PC-3 (cell line): ENCODE measurements at regions not wholly inside any gene's neighbourhood (a gene's known extent, or its start where the extent isn't known, plus 50 kb on each side); places are given as distances from the start of the nearest gene placed in this dataset.
A peak's percentile ranks its signal among the peaks of the same experiment; 100 is the strongest.
"Not testable (repeated sequence)": the region's sequence is repeated elsewhere in the genome, so short reads cannot be mapped to it uniquely, and the experiment has no call there.

Experiments used
- ATAC-seq: fragments of 200-7000 bp; cut with Tn5 transposase; 2 replicates; pipeline ENCODE4 v1.9.1; 2020; ENCODE audit warnings: mild to moderate bottlenecking, moderate library complexity
- BruUV-seq: library from RNA; stranded (reverse); fragments of 400-500 nt; replicated peaks from 2 replicates; lab custom pipeline; 2021; lab: Mats Ljungman, UMichigan
- CTCF ChIA-PET: fragments of 300-600 bp; sonication (Branson Sonifier 250); formaldehyde crosslinking; loops from one replicate; lab custom pipeline; 2022; ENCODE audit warnings: antibody characterized with exemption; lab: Charles Lee
- POLR2A ChIA-PET: fragments of 300-600 bp; sonication (Branson Sonifier 250); formaldehyde crosslinking; loops from one replicate; lab custom pipeline; 2022; ENCODE audit warnings: antibody characterized with exemption; ENCODE audit not compliant: unreplicated experiment; lab: Charles Lee
- DNase-seq: peaks from one replicate; pipeline ENCODE4 v3.0.0-alpha.2; 2015
- H2AFZ ChIP-seq: fragments of 300-600 bp; sonication (generic); 2 replicates; pipeline ENCODE4 v1.6.0; 2016; ENCODE audit warnings: antibody characterized with exemption, low read length
- H3F3A ChIP-seq: fragments of 300-600 bp; sonication (generic); one replicate; pipeline ENCODE4 v1.6.0; 2017; ENCODE audit warnings: antibody characterized with exemption, low read length, control low read depth, mild to moderate bottlenecking; ENCODE audit not compliant: unreplicated experiment
- H3K27ac ChIP-seq: fragments of 300-600 bp; sonication (generic); 2 replicates; pipeline ENCODE4 v1.5.1; 2016; ENCODE audit warnings: mild to moderate bottlenecking, low read length
- H3K27me3 ChIP-seq: fragments of 300-600 bp; sonication (generic); 2 replicates; pipeline ENCODE4 v1.6.1; 2016; ENCODE audit warnings: low read length, mixed read lengths
- H3K36me3 ChIP-seq: fragments of 300-600 bp; sonication (generic); 2 replicates; pipeline ENCODE4 v1.6.1; 2016; ENCODE audit warnings: low read depth, mixed run types, low read length, mixed read lengths
- H3K4me1 ChIP-seq: fragments of 300-600 bp; sonication (generic); 2 replicates; pipeline ENCODE4 v1.5.1; 2016; ENCODE audit warnings: low read length; ENCODE audit not compliant: insufficient read depth
- H3K4me2 ChIP-seq: fragments of 300-600 bp; sonication (generic); 2 replicates; pipeline ENCODE4 v1.6.0; 2016; ENCODE audit warnings: low read length
- H3K4me3 ChIP-seq: fragments of 300-600 bp; sonication (generic); 2 replicates; pipeline ENCODE4 v1.5.1; 2016; ENCODE audit warnings: mild to moderate bottlenecking, low read length, mixed read lengths
- H3K79me2 ChIP-seq: fragments of 300-600 bp; sonication (generic); 2 replicates; pipeline ENCODE4 v1.6.1; 2017; ENCODE audit warnings: low read length, mixed read lengths
- H3K9ac ChIP-seq: fragments of 300-600 bp; sonication (generic); 2 replicates; pipeline ENCODE4 v1.6.0; 2016; ENCODE audit warnings: mild to moderate bottlenecking, low read length
- H3K9me2 ChIP-seq: fragments of 300-600 bp; sonication (generic); replicated peaks from 2 replicates; pipeline ENCODE4 v1.6.1; 2016; ENCODE audit warnings: mixed run types, low read length, mixed read lengths
- H3K9me3 ChIP-seq: fragments of 300-600 bp; sonication (generic); 2 replicates; pipeline ENCODE4 v1.6.1; 2016; ENCODE audit warnings: low read length, mixed read lengths
- H4K20me1 ChIP-seq: fragments of 300-600 bp; sonication (generic); 2 replicates; pipeline ENCODE4 v1.6.1; 2016; ENCODE audit warnings: low read length, mixed read lengths
- EZH2 ChIP-seq: fragments of 300-600 bp; sonication (generic); IDR thresholded peaks from one replicate; pipeline ENCODE4 v1.6.1; 2017; ENCODE audit warnings: antibody characterized with exemption, mild to moderate bottlenecking, low read length; ENCODE audit not compliant: unreplicated experiment
- EZH2phosphoT487 ChIP-seq: fragments of 300-600 bp; sonication (generic); IDR thresholded peaks from 2 replicates; pipeline ENCODE4 v1.6.1; 2018; ENCODE audit warnings: mild to moderate bottlenecking, antibody characterized with exemption, low read length, borderline replicate concordance
- intact Hi-C: fragments of 100-400 bp; cut with micrococcal nuclease; formaldehyde crosslinking; loops from 2 replicates; pipeline ENCODE4 v1.9.0; 2023
- TF ChIP-seq, protein P1 (sequence below): fragments of 300-600 bp; sonication (generic); conservative IDR thresholded peaks from 2 replicates; pipeline ENCODE4 v1.5.1; 2017; ENCODE audit warnings: antibody characterized with exemption, low read depth, mild to moderate bottlenecking, low read length

DNA sequence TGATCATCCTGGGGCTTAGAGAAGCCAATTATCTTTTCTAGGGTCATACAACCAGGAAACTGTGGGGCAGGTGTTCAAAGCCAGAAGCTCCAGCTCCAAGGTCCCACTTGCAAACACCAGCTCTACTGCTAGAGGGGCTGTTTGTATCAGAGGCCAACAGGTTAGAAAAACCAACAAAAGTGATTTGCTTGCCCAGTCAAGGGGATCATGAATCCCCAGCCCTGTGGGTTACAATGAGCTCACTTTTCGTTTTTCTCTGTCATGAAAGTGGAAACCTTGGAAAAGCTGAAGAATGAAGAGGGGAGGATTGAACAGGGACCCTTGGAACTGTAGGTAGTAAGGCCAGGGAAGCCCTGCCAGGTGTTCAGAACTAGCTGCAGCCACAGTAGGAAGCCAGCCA, 119.2 kb downstream of the SPP2 start:
- H4K20me1 ChIP-seq = no peaks in the 10 kb centered on the region
- H2AFZ ChIP-seq = no peak overlapping the region
- no peak overlapping the region for H3K4me2 ChIP-seq
- no peak overlapping the region for H3K4me3 ChIP-seq
- no peak for TF ChIP-seq EZH2phosphoT487
- no peak for TF ChIP-seq EZH2
- TF ChIP-seq, protein P1, sequence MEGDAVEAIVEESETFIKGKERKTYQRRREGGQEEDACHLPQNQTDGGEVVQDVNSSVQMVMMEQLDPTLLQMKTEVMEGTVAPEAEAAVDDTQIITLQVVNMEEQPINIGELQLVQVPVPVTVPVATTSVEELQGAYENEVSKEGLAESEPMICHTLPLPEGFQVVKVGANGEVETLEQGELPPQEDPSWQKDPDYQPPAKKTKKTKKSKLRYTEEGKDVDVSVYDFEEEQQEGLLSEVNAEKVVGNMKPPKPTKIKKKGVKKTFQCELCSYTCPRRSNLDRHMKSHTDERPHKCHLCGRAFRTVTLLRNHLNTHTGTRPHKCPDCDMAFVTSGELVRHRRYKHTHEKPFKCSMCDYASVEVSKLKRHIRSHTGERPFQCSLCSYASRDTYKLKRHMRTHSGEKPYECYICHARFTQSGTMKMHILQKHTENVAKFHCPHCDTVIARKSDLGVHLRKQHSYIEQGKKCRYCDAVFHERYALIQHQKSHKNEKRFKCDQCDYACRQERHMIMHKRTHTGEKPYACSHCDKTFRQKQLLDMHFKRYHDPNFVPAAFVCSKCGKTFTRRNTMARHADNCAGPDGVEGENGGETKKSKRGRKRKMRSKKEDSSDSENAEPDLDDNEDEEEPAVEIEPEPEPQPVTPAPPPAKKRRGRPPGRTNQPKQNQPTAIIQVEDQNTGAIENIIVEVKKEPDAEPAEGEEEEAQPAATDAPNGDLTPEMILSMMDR = no peak
- intact Hi-C loops = no loop called here
- BruUV-seq = no TSS peak
- H3K36me3 ChIP-seq = no peaks in the 10 kb centered on the region
- H3K9me2 ChIP-seq = no peaks in the 10 kb centered on the region
- H3K9ac ChIP-seq = no peak overlapping the region
- H3K9me3 ChIP-seq = no peaks in the 10 kb centered on the region
- ATAC-seq (no peak), DNase-seq (no peak)
- ChIA-PET CTCF (no interaction called here), POLR2A (no interaction called here)
- H3K27ac ChIP-seq = no peak overlapping the region
- H3K79me2 ChIP-seq = no peaks in the 10 kb centered on the region
- H3F3A ChIP-seq = no peaks in the 10 kb centered on the region
- no peaks in the 10 kb centered on the region for H3K27me3 ChIP-seq
- H3K4me1 ChIP-seq = no peaks in the 10 kb centered on the region

DNA sequence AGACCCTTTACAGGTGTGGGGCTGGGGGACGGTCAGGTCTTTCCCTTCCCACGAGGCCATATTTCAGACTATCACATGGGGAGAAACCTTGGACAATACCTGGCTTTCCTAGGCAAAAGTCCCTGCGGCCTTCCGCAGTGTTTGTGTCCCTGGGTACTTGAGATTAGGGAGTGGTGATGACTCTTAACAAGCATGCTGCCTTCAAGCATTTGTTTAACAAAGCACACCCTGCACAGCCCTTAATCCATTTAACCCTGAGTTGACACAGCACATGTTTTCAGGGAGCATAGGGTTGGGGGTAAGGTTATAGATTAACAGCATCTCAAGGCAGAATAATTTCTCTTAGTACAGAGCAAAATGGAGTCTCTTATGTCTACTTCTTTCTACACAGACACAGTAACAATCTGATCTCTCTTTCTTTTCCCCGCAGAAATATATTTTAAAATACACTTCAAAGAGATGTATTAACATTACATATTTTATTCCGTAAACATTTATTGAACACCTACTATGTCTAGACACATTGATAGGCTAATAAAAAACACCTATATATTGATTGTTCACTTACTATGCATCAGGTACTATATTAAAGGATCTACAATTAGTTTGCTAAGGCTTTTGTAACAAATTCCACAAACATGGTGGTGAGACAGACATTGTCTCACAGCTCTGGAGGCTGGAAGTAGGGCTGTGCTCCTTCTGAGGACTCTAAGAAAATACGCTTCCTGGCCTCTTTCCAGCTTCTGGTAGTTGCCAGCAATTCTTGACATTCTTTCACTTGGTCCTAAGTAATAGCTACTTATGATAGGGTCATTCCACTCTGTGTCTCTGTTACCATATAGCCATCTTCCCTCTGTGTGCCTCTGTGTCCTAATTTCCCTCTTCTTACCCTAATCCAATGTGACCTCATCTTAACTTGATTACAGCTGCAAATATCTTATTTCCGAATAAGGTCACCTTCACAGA, 118.4 kb downstream of the SPP2 start:
- H3K27ac ChIP-seq, H3K79me2 ChIP-seq, H3K9me3 ChIP-seq, H3K9me2 ChIP-seq, H3K36me3 ChIP-seq, BruUV-seq, H3K4me3 ChIP-seq, H3K4me2 ChIP-seq, ATAC-seq, CTCF ChIA-PET, H3K27me3 ChIP-seq, POLR2A ChIA-PET, H3K9ac ChIP-seq, H3K4me1 ChIP-seq, H2AFZ ChIP-seq, H4K20me1 ChIP-seq, intact Hi-C loops, H3F3A ChIP-seq: not testable (repeated sequence)
- DNase-seq = peak; percentile 32

DNA sequence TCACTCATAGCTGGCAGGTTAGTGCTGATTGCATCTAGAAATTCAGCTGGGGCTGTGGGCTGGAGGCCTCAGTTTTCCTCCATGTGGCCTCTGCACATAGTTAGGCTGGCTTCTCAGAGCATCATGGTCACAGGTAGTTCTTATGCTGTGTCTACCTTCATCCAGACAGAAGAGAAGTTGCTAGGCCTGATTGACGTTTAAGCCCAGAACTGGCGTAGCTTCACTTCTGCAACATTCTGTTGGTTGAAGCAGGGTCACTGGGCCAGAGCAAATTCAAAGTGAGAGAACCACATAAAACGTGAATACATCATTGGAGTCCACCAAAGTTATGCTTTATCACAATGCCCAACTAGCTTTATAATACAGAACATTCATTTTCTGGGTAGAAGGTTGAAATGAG, 116.0 kb downstream of the SPP2 start:
- H3K27me3 ChIP-seq = no peaks in the 10 kb centered on the region
- intact Hi-C loops = no loop called here
- no peak overlapping the region for H3K9ac ChIP-seq
- H3K79me2 ChIP-seq = no peaks in the 10 kb centered on the region
- no peak overlapping the region for H3K4me2 ChIP-seq
- ChIA-PET CTCF (interaction anchor here (0.5 kb wide), 1 partner anchor 1695 kb away, joined by 3 read pairs; no protein-coding TSS in a partner anchor), POLR2A (no interaction called here)
- no peaks in the 10 kb centered on the region for H4K20me1 ChIP-seq
- no peaks in the 10 kb centered on the region for H3K9me2 ChIP-seq
- no peaks in the 10 kb centered on the region for H3K36me3 ChIP-seq
- no peaks in the 10 kb centered on the region for H3F3A ChIP-seq
- no TSS peak for BruUV-seq
- no peak overlapping the region for H2AFZ ChIP-seq
- peaks cover 13% of the 10 kb centered on the region for H3K4me1 ChIP-seq
- DNase-seq (no peak), ATAC-seq (no peak)
- no peak overlapping the region for H3K27ac ChIP-seq
- TF ChIP-seq EZH2 (no peak), EZH2phosphoT487 (no peak)
- TF ChIP-seq, protein P1 = no peak
- H3K4me3 ChIP-seq = no peak overlapping the region
- no peaks in the 10 kb centered on the region for H3K9me3 ChIP-seq
